Panc1 (cell line): ENCODE measurements at regions not wholly inside any gene's neighbourhood (a gene's known extent, or its start where the extent isn't known, plus 50 kb on each side); places are given as distances from the start of the nearest gene placed in this dataset.

Source experiments
- ATAC-seq: fragments of 200-7000 bp; cut with Tn5 transposase; 2 replicates; pipeline ENCODE4 v1.9.1; 2020; ENCODE audit warnings: mild to moderate bottlenecking, moderate library complexity
- BruUV-seq: library from RNA; stranded (reverse); fragments of 400-500 nt; replicated peaks from 2 replicates; lab custom pipeline; 2021; lab: Mats Ljungman, UMichigan
- CTCF ChIA-PET: fragments of 300-600 bp; sonication (Branson Sonifier 250); formaldehyde crosslinking; loops from one replicate; lab custom pipeline; 2022; ENCODE audit warnings: antibody characterized with exemption; lab: Charles Lee
- POLR2A ChIA-PET: fragments of 300-600 bp; sonication (Branson Sonifier 250); formaldehyde crosslinking; loops from one replicate; lab custom pipeline; 2022; ENCODE audit warnings: antibody characterized with exemption; lab: Charles Lee
- DNase-seq: peaks from one replicate; pipeline ENCODE4 v3.0.0-alpha.2; 2010; ENCODE audit warnings: low read depth, low spot score
- H3K27ac ChIP-seq: 2 replicates; pipeline ENCODE4 v1.5.1; 2011; ENCODE audit warnings: mild to moderate bottlenecking, low read length, inconsistent platforms
- H3K27me3 ChIP-seq: fragments of 200-500 bp; sonication (Bioruptor generic); 2 replicates; pipeline ENCODE4 v1.6.0; 2014; ENCODE audit warnings: low read length, inconsistent platforms; ENCODE audit not compliant: control insufficient read depth, insufficient read depth
- H3K36me3 ChIP-seq: fragments of 200-500 bp; sonication (Bioruptor generic); 2 replicates; pipeline ENCODE4 v1.5.1; 2014; ENCODE audit warnings: inconsistent platforms, mild to moderate bottlenecking, low read length, moderate library complexity; ENCODE audit not compliant: control insufficient read depth, insufficient read depth
- H3K4me1 ChIP-seq: 2 replicates; pipeline ENCODE4 v1.5.1; 2011; ENCODE audit warnings: inconsistent platforms, mild to moderate bottlenecking, low read length, moderate library complexity; ENCODE audit not compliant: control insufficient read depth, insufficient read depth
- H3K4me3 ChIP-seq, 2 experiments: 2 replicates each; pipeline ENCODE4 v1.5.1; 2011 to 2012; ENCODE audit warnings: low read depth in 2 of 2, low read length in 2 of 2, mild to moderate bottlenecking in 2 of 2, inconsistent platforms in 1 of 2, moderate library complexity in 1 of 2
- H3K9me3 ChIP-seq: fragments of 200-500 bp; sonication (Bioruptor generic); 2 replicates; pipeline ENCODE4 v1.5.1; 2014; ENCODE audit warnings: low read depth, mild to moderate bottlenecking, inconsistent platforms, low read length, moderate library complexity; ENCODE audit not compliant: control insufficient read depth, insufficient read depth
- POLR2AphosphoS5 ChIP-seq: IDR thresholded peaks from 2 replicates; pipeline ENCODE4 v1.6.1; 2012; ENCODE audit warnings: mild to moderate bottlenecking, low read depth, low read length, moderate library complexity
- SIN3A ChIP-seq: IDR thresholded peaks from 2 replicates; pipeline ENCODE4 v1.6.1; 2012; ENCODE audit warnings: low read depth, mild to moderate bottlenecking, low read length, moderate library complexity, borderline replicate concordance; ENCODE audit not compliant: insufficient read depth
- TCF7L2 ChIP-seq: IDR thresholded peaks from 2 replicates; pipeline ENCODE4 v1.6.1; 2011; ENCODE audit warnings: mild to moderate bottlenecking, low read depth, low read length, inconsistent platforms
- in situ Hi-C: cut with HindIII; loops from 2 replicates; pipeline ENCODE4 v1.10.0; 2016; ENCODE audit warnings: low sequenced_read_pairs, low pct_unique_long_range_greater_than_20kb
- intact Hi-C: fragments of 100-400 bp; cut with micrococcal nuclease; formaldehyde crosslinking; loops from one replicate; pipeline ENCODE4 v1.10.0; 2022; ENCODE audit not compliant: unreplicated experiment
- TF ChIP-seq, protein P1 (sequence below), 2 experiments: IDR thresholded peaks; 2 replicates each; pipeline ENCODE4 v1.6.1; 2011 to 2012; ENCODE audit warnings: low read depth in 2 of 2, control low read depth in 1 of 2, low read length in 1 of 2, mild to moderate bottlenecking in 1 of 2, moderate library complexity in 1 of 2; ENCODE audit not compliant: insufficient read depth in 1 of 2
- TF ChIP-seq, protein P2 (sequence below): fragments of 450-650 bp; IDR thresholded peaks from 2 replicates; pipeline ENCODE4 v1.5.1; 2017; ENCODE audit warnings: mild to moderate bottlenecking

DNA sequence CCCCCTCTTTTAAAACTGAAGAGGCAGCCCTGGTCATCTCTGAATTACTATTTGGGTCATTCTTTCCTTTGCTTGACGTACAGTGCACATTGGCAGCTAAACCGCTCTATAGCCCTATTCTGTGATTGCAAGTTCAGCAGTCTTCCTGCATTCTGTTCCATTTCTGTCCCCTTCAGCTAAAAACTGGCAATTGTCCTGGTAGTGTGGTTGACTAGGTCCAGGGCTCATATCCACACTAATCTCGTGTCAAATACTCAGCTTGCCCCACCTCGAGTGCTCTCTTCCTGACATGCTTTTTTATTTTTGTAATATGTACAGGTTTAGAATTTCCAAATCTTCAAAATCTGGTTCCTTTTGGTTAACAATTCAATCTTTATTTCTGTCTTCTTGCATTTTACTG is 282.1 kb downstream of the THBS2 start:
- Histone ChIP-seq H3K36me3 (no peaks in the 10 kb centered on the region), H3K27ac (no peak overlapping the region), H3K27me3 (no peaks in the 10 kb centered on the region), H3K4me3 (no peak overlapping the region), H3K9me3 (peaks cover 1% of the 10 kb centered on the region; the same call in 1 of the 2 replicates), H3K4me1 (no peaks in the 10 kb centered on the region)
- in situ Hi-C loops = no loop called here
- DNase-seq (no peak), ATAC-seq (no peak)
- TF ChIP-seq POLR2AphosphoS5 (no peak), TCF7L2 (no peak), SIN3A (no peak)
- TF ChIP-seq, protein P1, sequence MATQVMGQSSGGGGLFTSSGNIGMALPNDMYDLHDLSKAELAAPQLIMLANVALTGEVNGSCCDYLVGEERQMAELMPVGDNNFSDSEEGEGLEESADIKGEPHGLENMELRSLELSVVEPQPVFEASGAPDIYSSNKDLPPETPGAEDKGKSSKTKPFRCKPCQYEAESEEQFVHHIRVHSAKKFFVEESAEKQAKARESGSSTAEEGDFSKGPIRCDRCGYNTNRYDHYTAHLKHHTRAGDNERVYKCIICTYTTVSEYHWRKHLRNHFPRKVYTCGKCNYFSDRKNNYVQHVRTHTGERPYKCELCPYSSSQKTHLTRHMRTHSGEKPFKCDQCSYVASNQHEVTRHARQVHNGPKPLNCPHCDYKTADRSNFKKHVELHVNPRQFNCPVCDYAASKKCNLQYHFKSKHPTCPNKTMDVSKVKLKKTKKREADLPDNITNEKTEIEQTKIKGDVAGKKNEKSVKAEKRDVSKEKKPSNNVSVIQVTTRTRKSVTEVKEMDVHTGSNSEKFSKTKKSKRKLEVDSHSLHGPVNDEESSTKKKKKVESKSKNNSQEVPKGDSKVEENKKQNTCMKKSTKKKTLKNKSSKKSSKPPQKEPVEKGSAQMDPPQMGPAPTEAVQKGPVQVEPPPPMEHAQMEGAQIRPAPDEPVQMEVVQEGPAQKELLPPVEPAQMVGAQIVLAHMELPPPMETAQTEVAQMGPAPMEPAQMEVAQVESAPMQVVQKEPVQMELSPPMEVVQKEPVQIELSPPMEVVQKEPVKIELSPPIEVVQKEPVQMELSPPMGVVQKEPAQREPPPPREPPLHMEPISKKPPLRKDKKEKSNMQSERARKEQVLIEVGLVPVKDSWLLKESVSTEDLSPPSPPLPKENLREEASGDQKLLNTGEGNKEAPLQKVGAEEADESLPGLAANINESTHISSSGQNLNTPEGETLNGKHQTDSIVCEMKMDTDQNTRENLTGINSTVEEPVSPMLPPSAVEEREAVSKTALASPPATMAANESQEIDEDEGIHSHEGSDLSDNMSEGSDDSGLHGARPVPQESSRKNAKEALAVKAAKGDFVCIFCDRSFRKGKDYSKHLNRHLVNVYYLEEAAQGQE (IDR thresholded peaks at IDR 0.05; ENCODE audit: insufficient read depth in 1 of 2, low read depth in 2 of 2, low read length in 1 of 2) = no peak
- TF ChIP-seq, protein P2, sequence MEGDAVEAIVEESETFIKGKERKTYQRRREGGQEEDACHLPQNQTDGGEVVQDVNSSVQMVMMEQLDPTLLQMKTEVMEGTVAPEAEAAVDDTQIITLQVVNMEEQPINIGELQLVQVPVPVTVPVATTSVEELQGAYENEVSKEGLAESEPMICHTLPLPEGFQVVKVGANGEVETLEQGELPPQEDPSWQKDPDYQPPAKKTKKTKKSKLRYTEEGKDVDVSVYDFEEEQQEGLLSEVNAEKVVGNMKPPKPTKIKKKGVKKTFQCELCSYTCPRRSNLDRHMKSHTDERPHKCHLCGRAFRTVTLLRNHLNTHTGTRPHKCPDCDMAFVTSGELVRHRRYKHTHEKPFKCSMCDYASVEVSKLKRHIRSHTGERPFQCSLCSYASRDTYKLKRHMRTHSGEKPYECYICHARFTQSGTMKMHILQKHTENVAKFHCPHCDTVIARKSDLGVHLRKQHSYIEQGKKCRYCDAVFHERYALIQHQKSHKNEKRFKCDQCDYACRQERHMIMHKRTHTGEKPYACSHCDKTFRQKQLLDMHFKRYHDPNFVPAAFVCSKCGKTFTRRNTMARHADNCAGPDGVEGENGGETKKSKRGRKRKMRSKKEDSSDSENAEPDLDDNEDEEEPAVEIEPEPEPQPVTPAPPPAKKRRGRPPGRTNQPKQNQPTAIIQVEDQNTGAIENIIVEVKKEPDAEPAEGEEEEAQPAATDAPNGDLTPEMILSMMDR = no peak
- BruUV-seq = no TSS peak
- intact Hi-C loops = no loop called here
- ChIA-PET CTCF (no interaction called here), POLR2A (no interaction called here)

DNA sequence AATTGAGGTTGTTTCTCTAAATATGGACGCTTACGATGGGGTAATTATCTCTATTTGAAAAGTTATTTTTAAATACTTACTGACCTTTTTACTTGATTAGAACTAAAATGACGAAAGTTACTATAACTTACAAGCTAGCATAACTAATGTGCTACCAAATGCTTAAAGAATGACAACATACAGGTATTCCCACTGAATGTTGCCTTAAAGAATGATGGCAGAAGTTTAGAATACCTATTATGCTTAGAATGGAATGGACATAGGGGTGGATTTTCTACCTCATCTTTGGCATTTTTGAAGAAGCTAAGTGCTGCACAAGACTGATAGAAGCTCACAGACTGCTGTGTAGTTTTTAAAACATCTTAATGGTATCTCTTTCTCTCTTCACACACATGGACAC is 284.8 kb downstream of the THBS2 start:
- H3K4me3 ChIP-seq = no peak overlapping the region
- ATAC-seq (no peak), DNase-seq (no peak)
- ChIA-PET CTCF (no interaction called here), POLR2A (no interaction called here)
- peaks cover 7% of the 10 kb centered on the region; the same call in 1 of the 2 replicates for H3K9me3 ChIP-seq
- no peaks in the 10 kb centered on the region for H3K27me3 ChIP-seq
- BruUV-seq = no TSS peak
- in situ Hi-C loops = no loop called here
- intact Hi-C loops = no loop called here
- H3K36me3 ChIP-seq = no peaks in the 10 kb centered on the region
- no peaks in the 10 kb centered on the region for H3K4me1 ChIP-seq
- H3K27ac ChIP-seq = no peak overlapping the region
- TF ChIP-seq SIN3A (no peak), POLR2AphosphoS5 (no peak), TCF7L2 (no peak)
- TF ChIP-seq, protein P1 (IDR thresholded peaks at IDR 0.05; ENCODE audit: insufficient read depth in 1 of 2, low read depth in 2 of 2, low read length in 1 of 2) = no peak
- TF ChIP-seq, protein P2 = no peak
